GM19351 (cell line): ENCODE measurements at regions not wholly inside any gene's neighbourhood (a gene's known extent, or its start where the extent isn't known, plus 50 kb on each side); places are given as distances from the start of the nearest gene placed in this dataset.

Experiments
- ATAC-seq: cut with Tn5 transposase; IDR thresholded peaks from one replicate; pipeline ENCODE4 v1.9.1; 2021; ENCODE audit warnings: mild to moderate bottlenecking, moderate library complexity; ENCODE audit not compliant: unreplicated experiment

DNA sequence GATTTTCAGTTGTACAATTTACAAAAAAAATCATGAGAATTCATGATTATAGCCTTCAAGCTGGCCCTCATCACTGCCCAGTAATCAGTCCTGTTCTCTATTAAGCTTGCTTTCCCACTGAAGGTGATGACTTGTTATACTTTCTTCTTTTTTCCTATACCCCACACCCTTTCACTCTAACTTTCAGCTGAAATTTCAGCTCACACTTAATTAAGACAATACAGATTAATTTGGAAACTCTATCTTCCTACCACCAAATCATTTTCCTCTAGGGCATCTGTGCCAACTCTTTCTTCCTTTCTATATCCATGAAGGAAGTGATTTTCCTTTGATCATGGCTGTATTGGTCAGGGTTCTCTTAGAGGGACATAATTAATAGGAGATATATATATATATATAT is 449.9 kb downstream of the CD109 start:
- ATAC-seq, result no peak

DNA sequence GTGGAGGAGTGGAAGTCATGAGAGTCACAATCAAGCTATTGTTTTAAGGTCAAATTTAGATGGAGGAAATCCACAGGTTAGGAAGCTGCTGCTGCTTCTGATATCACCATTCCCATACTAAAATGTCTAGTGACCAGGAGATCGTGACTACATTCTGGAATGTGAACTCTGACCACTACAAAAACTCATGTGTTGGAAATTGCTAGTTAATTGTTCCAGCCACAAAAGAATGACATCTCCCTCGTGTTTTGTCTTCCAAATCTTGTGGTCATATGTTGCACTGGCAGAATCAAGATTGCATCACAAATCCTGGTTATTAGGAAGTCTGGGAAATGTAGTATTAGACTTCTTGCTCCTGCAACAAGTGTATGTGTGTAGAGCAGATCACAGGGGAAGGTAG is 441.9 kb downstream of the CD109 start:
- ATAC-seq, result no peak

DNA sequence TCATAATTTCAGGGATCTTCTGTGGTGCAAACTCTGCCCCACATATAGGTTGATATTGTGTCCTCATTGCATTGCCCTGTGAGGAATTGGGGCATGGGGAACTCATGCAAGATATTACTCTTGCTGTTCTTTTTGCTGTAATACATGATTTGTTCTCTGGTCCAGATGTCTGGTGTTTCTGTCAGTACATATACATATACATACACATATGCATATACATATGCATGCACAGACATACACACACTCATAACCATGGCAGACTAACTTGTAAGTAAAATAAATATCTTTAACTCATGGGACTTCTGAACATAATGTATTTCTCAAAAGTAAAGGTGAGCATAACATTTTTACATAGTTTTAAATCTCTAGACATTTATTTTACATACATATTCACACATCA is 438.3 kb downstream of the CD109 start:
- no peak for ATAC-seq

DNA sequence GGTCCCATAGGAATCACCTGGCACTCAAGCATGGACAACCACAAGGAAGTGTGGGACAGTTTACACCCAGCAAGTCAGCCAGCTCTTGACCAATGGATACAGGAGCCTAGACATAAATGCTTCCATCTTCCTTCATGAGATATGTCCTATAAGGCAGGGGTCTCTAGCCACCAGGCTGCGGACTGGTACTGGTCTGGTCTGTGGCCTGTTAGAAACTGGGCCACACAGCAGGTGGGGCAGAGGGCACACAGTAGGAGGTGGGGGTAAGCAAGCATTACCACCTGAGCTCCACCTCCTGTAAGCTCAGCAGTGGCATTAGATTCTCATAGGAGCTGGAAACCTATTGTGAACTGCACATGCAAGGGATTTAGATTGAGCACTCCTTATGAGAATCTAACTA is 437.1 kb downstream of the CD109 start:
- no peak for ATAC-seq

DNA sequence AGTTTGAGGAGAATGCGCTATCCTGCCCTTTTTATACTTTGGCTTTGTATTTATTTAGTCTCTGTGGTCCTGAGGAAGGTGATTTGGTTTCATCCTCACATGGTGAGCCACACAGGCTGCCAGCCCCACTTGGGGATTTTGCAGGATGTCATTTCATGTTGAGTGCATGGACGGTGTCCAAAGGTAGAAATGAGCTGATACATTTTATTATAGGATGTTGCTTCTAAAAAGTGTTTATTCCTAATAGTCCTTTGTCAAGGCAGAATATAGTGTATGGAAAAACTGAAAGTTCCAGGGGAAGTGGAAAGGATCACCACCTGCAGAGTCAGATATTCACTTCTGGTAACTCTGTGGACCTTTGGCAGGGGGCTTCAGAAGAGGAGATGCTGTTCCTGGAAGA is 434.6 kb downstream of the CD109 start:
- no peak for ATAC-seq

DNA sequence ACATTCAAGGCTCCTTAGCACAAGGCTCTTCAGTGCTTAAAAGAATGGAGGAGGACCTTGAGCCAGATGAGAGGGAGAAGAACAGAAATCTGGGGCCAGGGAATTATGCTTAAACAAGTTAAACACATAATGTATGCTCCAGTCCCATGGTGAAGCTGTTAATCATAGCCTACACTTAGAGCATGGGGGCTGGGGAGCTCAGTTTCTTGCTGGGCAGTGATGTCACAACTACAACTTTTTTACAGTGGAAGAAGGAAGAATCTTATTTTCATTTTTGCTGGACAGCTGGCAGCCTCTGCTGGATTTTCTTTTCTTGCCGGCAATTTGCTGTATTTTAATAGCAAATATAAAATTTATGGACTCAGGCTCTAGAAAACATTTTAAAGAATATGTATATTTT is 432.5 kb downstream of the CD109 start:
- no peak for ATAC-seq

DNA sequence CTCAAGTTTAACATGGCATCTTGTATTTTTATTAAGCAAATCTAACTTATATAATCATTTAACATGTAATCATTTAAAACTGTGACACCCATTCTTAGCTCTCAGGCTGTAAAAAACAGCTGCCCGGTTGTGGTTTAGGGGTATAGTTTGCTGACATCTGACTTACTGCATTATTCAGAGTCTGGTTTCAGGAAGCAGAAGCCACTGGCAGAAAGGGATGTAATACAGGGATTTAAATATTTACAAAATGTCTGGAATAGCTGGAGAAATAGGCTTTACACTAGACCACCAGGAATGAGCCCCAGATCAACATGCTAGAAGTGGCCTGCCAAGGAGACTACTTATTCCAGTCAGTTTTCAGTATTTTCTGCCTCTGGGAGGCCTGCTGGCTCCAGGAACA is 421.1 kb downstream of the CD109 start:
- no peak for ATAC-seq

DNA sequence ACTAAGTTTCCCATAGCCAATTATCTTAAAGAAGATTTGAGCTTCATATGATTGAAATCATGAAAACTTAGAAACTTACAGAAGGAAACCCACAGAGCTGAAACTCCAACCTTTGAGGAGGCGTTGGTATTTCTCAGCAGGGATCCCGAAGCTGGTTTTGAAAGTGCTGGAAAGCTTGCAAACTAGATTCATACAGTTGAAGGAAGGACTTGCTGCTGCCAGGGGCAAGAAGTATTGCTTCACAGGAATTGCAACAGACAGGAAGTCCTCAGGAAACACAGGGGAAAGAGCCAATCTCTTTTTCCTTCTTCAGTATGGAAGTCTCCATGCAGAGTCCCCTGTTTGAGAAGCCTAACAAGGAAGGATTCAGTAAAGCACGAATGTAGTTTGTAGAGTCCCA is 419.7 kb downstream of the CD109 start:
- ATAC-seq, result no peak

DNA sequence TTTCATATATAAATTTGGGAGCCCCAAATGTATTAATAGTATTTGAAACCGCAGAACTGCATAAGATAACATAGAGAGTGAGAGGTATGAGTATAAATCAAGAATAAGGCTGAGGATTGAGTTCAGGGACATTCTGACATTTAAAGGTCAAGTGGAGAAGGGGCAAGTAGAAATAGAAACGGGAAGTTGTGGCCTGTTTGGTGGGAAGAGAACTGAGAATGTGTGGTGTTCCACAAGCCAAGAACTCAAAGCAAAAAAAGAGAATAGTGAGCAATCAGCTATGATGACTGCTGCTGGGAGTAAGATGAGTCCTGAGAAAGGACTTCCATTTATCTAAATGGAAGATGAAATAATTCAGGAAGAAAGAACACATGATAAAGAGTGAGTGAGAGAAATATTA is 418.4 kb downstream of the CD109 start:
- ATAC-seq, result peak; percentile 78

DNA sequence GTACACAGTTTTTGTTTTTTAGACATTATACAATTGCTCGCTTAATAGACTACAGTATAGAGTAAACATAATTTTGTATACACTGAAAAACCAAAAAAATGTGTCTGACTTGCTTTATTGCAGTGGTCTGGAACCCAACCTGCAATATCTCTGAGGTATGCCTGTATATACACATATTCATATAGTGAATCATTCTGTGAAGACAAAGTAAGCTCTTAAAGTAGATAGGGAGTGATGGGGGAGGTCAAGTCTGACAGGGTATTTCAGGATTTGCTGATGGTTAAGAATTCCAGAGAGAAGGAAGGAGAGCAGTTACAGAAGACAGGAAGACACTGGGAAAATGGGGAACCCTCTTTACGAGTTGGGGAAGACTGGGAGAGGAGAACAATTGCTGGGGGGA is 417.9 kb downstream of the CD109 start:
- ATAC-seq, result no peak

DNA sequence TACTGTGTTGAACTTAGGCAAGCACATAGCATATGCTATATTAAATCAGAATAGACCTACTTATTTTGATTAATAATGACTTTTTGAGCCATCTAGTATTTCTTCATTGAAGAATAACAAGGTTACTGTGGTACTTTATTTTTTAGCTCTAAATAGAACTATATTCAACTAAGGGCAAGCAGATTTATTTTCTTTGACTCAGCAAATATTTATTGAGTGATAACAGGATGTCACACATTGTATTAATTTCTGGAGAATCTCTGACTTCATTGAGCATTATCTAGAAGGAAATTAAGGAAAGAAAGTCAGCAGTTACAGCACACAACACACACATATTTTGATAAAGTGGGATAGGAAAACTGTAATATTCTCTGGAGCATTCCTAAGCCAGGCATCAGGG is 407.4 kb downstream of the CD109 start:
- ATAC-seq, result no peak

DNA sequence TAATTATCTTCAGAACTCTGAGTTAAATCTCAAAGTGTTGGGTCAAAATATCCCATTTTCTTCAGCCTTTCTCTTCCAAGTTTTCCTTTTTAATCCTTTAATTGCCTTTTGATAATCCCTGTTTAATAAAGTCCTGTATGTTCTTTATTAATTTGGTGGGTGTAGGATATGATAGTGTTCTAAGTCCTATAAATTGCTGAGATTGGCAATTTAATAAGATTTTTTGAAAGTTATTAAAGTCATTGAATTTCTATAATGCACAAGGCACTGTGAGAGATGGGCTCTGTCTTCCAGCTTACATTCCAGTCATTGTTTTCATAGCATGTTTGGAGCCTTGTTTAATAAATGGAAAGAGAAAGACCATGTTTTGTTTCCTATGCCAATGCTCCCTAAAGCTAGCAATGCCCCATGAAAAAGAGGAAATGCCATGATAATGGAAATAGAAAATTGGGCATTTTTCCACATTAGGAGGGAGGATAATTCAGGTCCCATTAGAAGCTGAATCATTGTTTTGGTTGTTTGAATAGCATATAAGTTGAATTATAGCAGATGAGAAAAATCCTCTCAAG is 404.8 kb downstream of the CD109 start:
- ATAC-seq, result no peak

DNA sequence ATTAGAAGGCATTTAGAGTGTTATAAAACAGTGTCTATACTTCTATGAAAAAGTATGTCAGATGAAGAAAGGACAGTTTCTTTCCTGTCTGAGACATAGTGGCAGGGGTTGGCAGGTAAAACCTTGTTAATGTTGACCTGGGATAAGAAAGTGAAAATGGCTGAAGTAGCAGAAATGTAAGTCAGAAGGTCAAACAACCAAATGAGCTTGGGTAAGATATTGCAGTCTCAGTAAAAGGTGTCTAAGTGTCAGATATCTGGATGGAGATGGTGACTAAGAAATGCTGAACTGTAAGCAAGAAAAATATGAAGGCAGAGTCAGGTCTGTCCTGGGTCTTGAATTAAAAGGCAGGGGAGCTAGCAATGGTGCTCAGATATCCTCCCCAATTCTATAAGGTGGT is 400.3 kb downstream of the CD109 start:
- ATAC-seq, result no peak

DNA sequence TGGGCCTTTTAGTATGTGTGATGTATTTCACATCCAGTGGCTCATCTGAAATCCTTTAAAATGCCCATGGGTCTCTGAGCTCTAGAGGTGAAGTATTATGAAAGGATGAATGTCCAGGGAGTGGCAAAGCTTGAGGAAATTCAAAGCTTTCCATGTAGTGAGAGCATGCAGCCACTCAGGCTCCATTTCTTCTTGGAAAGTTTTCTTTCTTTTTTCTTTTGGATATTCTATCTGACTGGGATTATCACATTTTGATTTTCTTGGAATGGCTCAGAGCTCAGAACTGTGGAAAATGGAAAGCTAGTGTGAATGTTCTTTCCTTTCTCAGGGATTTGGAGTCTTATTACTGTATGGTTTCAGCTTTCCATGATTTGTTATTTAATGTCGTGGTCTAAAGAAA is 397.4 kb downstream of the CD109 start:
- no peak for ATAC-seq

DNA sequence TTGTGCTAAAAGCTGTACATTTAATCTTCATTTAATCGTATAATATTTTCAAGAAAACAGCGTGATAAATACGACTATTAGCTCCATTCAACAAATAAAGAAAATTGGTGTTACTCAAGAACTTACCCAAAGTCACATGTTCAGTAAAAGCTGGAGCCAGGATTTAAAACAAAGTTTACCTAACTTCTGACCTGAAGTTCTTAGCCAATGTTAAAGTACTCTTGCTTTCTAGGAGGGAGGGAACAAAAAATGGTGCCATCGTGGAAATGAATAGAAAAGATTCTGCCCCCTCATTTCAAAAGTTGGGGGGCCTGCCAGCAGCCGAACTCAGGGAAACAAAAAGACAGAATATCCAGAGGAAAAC is 395.8 kb downstream of the CD109 start:
- no peak for ATAC-seq

DNA sequence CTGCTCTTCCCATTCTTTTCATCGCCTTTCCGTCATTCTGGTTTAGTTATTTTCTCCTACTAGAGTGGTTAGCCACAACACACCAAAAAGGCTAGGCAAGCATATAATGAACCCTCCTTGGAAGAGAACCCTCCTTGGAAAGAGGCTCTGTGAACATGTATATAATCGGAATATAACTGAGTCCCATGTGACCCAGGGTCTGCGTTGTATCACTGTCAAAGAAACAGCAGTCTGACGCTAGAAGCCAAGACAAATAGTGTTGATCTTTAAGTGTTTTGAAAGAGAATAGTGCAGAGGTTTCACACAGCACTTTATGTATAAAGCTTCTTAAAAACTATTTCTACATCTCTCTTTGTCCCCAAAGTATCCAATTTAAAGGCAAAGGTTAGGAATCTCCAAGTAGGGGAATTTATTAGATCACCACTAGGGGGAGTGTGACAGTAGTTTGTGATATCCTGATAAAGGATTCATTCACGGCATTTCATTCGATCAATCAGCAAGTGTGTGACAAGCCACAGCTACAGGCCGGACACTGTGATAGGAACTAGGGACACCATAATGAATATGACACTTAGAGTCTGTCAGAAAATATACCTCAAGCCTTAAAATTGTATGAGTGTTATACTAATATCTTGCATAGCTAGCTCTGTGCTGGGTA is 395.3 kb downstream of the CD109 start:
- ATAC-seq, result peak; percentile 76

DNA sequence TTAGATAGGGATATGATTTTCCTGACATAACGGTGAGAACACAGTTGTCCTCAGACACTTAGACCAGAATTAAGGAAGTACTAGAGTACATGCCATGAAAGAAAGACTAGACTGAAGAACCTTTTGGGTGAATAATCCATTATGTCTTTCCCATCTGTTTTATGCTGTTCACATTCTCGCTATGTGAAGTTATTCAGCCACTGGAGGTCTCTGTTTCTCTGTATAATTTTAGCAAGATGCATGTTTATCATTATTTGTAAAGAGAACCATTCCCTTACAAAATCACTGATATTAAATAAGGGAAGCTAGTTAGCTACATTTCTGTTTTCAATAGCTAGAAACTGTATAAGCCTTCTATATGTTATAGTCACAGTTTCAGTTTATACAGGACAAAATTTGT is 391.9 kb downstream of the CD109 start:
- no peak for ATAC-seq

DNA sequence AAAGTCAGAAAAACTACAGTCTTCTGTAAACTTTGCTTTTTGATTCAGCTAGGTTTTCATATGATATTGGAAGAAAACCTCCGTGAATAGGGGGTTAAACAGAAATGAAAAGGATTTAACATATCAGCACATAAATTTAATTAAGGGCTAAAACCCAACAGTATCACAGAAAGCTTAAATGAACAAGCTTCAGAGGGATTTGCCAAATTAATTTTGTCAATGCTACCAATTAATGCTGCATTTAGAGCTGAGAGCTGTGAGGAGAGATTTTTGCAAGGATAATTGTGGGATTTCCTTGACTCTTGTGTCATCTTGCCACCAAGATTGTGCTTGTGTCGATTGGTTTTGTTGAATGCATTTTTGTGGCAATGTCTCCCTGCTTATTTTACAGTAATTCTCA is 379.9 kb downstream of the CD109 start:
- ATAC-seq, result no peak

DNA sequence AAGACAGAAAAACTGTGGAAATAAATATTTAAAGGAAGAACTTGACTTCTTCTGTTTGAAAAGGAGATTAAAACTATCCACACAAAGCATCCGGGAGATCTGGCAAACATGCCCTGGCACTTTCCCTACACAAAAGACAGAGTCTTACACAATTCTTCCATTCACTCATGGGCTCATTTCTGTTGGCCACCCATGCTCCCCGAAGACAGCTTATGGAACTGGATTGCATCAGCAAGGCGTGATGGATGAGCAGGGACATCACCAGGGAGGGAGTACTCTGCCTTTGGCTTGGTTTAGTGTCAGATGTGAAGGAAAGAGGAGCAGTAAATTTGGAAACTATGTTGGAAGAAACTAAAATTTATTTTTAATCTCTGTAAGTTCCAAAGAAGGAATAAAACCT is 379.3 kb downstream of the CD109 start:
- ATAC-seq, result no peak

DNA sequence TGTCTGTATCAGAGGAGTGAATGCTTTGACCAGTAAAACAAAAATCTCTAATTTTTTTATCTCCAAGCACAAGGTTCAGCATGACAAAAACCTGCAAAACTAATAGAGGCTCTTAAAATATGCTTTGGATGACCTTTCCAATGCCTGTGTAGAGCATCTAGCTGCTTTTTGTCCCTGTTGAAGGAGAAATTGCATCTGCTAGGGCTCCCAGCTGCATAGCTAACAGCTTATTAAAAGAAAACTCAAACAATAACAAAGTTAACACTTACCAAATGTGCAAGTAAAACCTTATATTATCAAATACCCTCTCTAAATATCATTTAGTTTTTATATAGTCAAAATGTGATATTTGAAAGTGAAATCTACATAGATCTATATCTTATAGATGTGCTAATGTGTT is 378.6 kb downstream of the CD109 start:
- no peak for ATAC-seq

DNA sequence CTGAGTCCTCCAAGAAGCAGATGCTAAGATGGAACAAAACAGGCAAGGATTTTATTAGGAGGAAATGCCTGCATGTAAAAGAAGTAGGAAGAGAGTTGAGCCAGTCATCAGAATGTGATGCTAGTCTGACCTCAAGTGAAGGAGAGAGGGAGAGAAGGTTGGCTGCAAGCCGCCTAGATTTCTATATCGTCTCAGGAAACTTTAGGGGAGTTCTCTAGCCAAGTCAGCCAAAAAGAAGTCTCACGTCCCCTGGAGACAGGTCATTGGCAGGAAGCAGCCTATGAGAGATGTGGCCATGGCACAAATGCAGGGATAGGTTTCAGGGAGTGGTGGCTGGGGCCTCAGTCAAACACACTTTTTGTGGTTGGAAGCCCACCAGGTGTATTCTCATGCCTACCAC is 378.0 kb downstream of the CD109 start:
- no peak for ATAC-seq

DNA sequence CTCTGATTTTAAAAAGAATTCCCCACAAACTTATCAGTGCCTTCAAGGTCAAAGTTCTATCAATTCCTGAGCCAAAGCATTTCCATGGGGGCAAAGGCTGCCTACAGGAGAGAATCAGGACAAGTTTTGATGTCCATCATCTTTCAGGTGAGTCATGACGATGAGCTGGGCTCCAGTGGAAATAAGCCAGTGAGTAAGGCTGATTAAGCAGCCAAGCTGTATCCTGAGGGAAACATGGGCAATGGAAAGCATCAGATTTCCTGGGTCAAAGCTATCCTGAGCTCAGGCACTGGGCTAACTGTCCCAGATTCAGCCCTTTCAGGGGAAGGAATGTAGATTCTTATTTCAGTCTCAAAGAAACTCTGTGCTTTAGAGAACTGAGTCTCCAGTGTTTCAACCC is 377.4 kb downstream of the CD109 start:
- ATAC-seq, result no peak

DNA sequence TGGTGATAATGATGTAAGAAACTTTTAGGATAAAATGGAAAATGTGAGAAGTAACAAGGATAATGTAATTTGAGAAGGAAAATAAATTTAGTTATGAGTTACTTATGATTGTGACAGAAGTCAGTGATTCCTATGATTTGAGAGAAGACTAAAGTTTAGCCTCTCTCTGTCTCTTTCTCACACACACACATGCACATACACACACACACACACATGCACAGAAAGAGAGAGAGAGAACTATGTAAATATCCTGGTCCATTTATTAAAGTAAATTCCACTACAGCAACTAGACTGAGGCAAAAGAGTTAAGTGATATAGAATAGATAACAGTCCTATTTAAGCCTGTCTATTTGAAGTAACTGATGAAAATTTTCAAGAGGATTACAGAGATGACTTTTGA is 375.2 kb downstream of the CD109 start:
- no peak for ATAC-seq
